AG10803 (cell line): ENCODE measurements at regions not wholly inside any gene's neighbourhood (a gene's known extent, or its start where the extent isn't known, plus 50 kb on each side); places are given as distances from the start of the nearest gene placed in this dataset.

Experiments
- DNase-seq: peaks from one replicate; pipeline ENCODE4 v3.0.0; 2010; ENCODE audit warnings: low read depth
- H3K4me3 ChIP-seq: 2 replicates; pipeline ENCODE4 v1.5.1; 2011; ENCODE audit warnings: mild to moderate bottlenecking, low read length, control low read depth
- TF ChIP-seq, protein P1 (sequence below): conservative IDR thresholded peaks from 2 replicates; pipeline ENCODE4 v1.5.1; 2011; ENCODE audit warnings: mild to moderate bottlenecking, low read length, control low read depth, inconsistent platforms

DNA sequence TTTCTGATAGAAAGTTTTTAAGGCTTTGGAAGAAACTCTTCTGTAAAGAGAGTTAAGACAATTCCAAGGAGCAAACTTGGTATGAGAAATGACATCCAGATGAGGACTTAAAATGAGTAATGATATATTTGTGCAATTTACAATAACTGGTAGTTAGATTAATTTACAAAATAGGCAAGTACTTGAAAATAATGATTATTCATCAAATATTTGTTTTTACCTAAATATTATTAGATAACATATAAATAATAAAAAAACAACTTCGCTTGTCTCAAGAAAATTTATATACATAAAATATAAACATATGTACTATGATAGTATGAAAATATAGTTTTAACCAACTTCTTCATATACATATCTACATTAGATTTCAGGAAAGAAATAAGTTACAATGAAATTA lies 478.5 kb downstream of the TRIB2 start:
- no peak overlapping the region for H3K4me3 ChIP-seq
- TF ChIP-seq, protein P1, sequence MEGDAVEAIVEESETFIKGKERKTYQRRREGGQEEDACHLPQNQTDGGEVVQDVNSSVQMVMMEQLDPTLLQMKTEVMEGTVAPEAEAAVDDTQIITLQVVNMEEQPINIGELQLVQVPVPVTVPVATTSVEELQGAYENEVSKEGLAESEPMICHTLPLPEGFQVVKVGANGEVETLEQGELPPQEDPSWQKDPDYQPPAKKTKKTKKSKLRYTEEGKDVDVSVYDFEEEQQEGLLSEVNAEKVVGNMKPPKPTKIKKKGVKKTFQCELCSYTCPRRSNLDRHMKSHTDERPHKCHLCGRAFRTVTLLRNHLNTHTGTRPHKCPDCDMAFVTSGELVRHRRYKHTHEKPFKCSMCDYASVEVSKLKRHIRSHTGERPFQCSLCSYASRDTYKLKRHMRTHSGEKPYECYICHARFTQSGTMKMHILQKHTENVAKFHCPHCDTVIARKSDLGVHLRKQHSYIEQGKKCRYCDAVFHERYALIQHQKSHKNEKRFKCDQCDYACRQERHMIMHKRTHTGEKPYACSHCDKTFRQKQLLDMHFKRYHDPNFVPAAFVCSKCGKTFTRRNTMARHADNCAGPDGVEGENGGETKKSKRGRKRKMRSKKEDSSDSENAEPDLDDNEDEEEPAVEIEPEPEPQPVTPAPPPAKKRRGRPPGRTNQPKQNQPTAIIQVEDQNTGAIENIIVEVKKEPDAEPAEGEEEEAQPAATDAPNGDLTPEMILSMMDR = no peak
- no peak for DNase-seq

DNA sequence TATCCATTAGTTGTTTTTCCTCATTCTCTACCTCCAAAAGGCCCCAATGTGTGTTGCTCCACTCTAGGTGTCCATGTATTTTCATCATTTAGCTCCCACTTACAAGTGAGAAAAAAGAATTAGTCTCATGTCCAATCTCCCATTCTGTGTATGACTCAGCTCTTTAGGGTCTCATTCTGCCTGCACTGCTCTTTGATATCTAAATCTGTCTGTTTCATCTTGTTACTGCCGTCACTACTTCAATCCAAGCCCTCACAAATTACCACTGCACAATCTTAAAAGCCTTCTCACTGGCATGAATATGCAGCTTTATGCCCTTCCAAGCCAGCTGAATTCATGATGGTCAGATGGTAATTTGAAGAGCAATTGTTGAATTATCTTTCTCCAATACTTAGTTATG lies 480.5 kb downstream of the TRIB2 start:
- H3K4me3 ChIP-seq = no peak overlapping the region
- DNase-seq = no peak
- TF ChIP-seq, protein P1 = no peak

DNA sequence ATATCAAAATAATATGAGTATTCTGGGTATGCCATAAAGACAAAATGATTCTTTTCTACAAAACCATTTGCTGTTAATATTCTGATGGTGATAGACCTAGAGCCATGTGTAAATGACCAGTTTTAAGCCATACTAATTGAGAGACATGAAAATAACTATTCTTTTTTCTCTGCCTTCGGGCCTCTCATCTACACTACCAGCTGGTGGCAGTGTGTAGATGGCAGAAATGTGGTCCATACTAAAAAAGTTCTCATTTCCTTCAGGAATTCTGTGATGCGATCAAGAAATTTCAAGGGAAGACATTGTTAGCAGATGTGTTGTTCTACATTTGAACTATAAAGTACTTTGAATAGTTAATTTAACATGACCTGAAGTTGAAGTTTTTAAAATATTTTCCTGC lies 485.2 kb downstream of the TRIB2 start:
- no peak for DNase-seq
- no peak overlapping the region for H3K4me3 ChIP-seq
- TF ChIP-seq, protein P1 = no peak

DNA sequence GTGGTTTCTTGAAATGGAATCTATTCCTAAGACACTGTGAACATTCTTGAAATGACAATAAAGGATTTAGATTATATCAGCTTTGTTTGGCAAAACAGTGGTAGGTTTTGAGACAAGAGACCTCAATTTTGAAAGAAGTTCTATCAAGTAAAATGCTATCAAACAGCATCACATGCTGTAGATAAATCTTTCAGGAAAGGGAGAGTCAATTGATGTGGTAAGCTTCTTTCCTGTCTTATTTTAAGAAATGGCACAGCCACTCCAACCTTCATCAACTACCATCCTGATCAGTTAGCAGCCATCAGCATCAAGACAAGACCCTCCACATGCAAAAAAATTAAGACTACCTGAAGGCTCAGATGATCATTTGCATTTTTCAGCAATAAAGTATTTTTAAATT lies 495.4 kb downstream of the TRIB2 start:
- H3K4me3 ChIP-seq = no peak overlapping the region
- DNase-seq = no peak
- TF ChIP-seq, protein P1 = no peak

DNA sequence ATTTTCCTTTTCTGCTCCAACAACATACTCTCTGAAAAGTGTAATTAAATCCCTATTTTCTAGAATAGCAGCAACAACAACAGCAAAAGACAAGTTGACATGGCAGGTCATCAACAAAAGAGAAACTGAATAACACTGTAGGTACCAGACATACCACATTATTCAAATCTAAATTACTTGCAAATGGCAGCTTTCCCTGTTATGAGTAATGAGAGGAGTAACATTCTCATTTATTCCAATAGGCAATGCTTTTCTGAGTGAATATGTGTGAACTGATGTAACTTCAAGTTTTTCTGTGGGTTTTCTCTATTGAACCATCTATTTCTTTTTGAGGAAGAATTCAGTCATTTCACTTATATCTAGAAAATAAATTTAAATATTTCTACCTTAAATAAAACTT lies 501.5 kb downstream of the TRIB2 start:
- no peak for DNase-seq

DNA sequence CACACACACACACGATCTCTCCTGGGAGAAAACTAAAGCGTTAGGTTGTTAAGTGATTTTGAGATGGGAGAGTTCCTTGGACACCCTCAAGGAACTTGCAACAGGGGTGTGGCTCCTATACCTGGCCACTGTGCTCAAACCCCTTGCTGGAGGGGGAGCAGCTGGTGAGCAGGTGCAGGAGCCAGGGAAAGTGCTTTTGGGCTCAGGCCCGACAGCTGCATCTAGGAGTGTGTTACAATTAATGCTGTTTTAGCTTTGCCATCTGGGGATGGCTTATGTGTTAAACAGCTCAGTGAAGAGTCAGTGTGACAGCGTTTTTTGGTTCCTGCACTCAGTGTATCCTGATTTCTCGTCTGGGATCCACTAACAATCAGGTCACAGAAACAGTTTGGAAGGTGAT lies 510.8 kb downstream of the TRIB2 start:
- no peak for DNase-seq
- no peak overlapping the region for H3K4me3 ChIP-seq
- TF ChIP-seq, protein P1 = no peak

More for the DNA sequence above, 501.5 kb downstream of the TRIB2 start:
- no peak overlapping the region for H3K4me3 ChIP-seq
- TF ChIP-seq, protein P1 = no peak

DNA sequence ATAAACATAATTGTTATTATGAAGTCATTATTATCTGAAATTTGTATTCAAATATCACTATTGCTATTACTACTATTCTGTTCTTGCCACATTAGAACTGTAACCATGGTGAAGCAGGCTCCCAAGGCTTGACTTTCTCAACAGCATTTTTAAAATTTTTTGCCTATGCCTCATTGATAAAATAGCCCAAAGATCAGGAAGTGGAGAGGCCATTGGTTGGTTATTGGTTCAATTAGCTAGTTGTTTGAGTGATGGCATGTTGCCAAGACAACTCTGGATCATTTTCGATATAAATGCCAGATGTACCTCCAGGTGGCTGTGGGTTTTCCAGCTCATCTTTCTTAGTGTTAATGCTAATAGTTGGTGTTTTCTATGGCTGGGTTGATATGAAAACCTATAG lies 513.5 kb downstream of the TRIB2 start:
- DNase-seq = no peak
- H3K4me3 ChIP-seq = no peak overlapping the region
- TF ChIP-seq, protein P1 = no peak
